ENCODE measurements at regions not wholly inside any gene's neighbourhood (a gene's known extent, or its start where the extent isn't known, plus 50 kb on each side); places are given as distances from the start of the nearest gene placed in this dataset.

DNA sequence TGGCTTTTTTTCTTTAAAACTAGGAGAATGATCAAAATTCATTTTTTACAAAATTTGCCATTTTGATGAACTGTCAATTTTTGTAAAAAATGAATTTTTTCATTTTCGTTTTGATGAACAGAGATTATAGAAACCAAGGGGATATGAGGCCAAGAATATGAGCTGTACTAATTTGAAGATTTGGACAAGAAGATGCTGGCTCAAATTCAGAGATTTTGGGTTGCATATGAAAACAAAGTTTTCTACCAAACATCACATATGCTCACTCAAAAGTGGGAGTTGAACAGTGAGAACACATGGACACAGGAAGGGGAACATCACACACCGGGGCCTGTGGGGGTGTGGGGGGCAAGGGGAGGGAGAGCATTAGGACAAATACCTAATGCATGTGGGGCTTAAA is 230.7 kb downstream of the SNAPC1 start (continued):
- TF ChIP-seq, protein P1, sequence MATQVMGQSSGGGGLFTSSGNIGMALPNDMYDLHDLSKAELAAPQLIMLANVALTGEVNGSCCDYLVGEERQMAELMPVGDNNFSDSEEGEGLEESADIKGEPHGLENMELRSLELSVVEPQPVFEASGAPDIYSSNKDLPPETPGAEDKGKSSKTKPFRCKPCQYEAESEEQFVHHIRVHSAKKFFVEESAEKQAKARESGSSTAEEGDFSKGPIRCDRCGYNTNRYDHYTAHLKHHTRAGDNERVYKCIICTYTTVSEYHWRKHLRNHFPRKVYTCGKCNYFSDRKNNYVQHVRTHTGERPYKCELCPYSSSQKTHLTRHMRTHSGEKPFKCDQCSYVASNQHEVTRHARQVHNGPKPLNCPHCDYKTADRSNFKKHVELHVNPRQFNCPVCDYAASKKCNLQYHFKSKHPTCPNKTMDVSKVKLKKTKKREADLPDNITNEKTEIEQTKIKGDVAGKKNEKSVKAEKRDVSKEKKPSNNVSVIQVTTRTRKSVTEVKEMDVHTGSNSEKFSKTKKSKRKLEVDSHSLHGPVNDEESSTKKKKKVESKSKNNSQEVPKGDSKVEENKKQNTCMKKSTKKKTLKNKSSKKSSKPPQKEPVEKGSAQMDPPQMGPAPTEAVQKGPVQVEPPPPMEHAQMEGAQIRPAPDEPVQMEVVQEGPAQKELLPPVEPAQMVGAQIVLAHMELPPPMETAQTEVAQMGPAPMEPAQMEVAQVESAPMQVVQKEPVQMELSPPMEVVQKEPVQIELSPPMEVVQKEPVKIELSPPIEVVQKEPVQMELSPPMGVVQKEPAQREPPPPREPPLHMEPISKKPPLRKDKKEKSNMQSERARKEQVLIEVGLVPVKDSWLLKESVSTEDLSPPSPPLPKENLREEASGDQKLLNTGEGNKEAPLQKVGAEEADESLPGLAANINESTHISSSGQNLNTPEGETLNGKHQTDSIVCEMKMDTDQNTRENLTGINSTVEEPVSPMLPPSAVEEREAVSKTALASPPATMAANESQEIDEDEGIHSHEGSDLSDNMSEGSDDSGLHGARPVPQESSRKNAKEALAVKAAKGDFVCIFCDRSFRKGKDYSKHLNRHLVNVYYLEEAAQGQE (IDR thresholded peaks at IDR 0.05) = no peak
- TF ChIP-seq, protein P2, sequence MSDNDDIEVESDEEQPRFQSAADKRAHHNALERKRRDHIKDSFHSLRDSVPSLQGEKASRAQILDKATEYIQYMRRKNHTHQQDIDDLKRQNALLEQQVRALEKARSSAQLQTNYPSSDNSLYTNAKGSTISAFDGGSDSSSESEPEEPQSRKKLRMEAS (IDR thresholded peaks at IDR 0.05) = no peak
- TF ChIP-seq GABPA (IDR thresholded peaks at IDR 0.05 in 1 of 2, conservative IDR thresholded peaks at IDR 0.05 in 1 of 2) (no peak), NR2F2 (IDR thresholded peaks at IDR 0.05) (no peak), HNF4A (conservative IDR thresholded peaks at IDR 0.05) (no peak)

DNA sequence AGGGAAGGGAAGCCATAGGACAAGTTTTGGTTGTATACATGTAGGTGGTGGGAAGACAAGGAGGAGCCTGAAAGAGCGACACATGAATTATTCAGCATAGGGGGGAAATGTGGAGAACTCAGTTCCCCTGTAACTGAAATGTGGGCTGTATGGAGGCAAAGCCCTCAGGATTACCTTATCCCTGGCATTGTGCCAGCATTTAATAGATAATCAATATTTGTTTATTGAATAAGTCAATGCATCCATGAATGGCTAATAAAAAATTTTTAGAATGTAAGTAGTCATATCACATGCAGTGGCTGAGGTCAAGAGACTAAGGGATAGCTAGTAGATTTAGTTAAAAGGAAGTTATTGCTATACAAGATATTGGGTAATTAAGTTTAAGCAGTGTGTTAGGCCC is 232.4 kb downstream of the SNAPC1 start:
- 96% methylated on average over 1 of the region's 1 CpG for WGBS

DNA sequence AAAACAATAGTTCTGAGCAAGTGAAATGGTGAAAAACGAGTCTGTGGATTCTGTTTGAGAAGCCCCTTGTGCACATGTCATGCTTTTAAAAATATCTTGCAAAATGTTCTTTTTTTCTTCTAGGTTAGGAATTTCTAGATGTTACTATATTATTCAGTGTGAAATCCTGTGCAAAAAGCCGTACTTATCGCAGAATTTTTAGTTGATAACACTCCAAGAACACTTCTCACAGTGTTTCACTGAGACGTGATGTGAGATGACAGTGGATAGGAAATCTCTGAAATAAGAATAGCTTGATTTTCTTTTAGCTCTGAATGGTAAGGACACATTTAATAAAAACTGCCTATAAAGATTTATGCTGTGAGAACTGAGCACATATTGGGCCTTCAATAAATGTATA is 234.5 kb downstream of the SNAPC1 start:
- Histone ChIP-seq H3K36me3 (ENCODE audit: control insufficient read depth in 4 of 4, insufficient read depth in 3 of 4, low read depth in 1 of 4, low read length in 3 of 4) (no peaks in the 10 kb centered on the region), H3K9ac (ENCODE audit: low read depth in 1 of 2, low read length in 2 of 2) (no peak overlapping the region), H3K4me1 (ENCODE audit: control insufficient read depth in 4 of 4, insufficient read depth in 4 of 4, low read length in 3 of 4) (no peaks in the 10 kb centered on the region), H3K4me3 (ENCODE audit: low read depth in 1 of 3, low read length in 3 of 3) (no peak overlapping the region), H3K9me3 (ENCODE audit: control insufficient read depth in 4 of 4, low read length in 3 of 4) (no peaks in the 10 kb centered on the region), H3K27ac (ENCODE audit: low read depth in 1 of 2, low read length in 2 of 2) (no peak overlapping the region), H3K27me3 (ENCODE audit: control insufficient read depth in 4 of 4, insufficient read depth in 4 of 4, low read length in 3 of 4) (peaks cover 0 to 5% (median 0%) of the 10 kb centered on the region in 4 donors)
- no peak for DNase-seq (ENCODE audit: low spot score)
- TF ChIP-seq HNF4A (conservative IDR thresholded peaks at IDR 0.05) (no peak), TAF1 (conservative IDR thresholded peaks at IDR 0.05) (no peak), NR2F2 (IDR thresholded peaks at IDR 0.05) (no peak), HNF4G (IDR thresholded peaks at IDR 0.05) (no peak), RXRA (IDR thresholded peaks at IDR 0.05) (no peak), RAD21 (IDR thresholded peaks at IDR 0.05) (no peak), YY1 (IDR thresholded peaks at IDR 0.05) (no peak), FOXA2 (IDR thresholded peaks at IDR 0.05) (no peak), JUND (IDR thresholded peaks at IDR 0.05) (no peak), FOXA1 (IDR thresholded peaks at IDR 0.05) (no peak), EGR1 (IDR thresholded peaks at IDR 0.05; ENCODE audit: low read depth in 2 of 2) (no peak)
- TF ChIP-seq, protein P3, sequence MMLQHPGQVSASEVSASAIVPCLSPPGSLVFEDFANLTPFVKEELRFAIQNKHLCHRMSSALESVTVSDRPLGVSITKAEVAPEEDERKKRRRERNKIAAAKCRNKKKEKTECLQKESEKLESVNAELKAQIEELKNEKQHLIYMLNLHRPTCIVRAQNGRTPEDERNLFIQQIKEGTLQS (IDR thresholded peaks at IDR 0.05) = no peak
- TF ChIP-seq, protein P4, sequence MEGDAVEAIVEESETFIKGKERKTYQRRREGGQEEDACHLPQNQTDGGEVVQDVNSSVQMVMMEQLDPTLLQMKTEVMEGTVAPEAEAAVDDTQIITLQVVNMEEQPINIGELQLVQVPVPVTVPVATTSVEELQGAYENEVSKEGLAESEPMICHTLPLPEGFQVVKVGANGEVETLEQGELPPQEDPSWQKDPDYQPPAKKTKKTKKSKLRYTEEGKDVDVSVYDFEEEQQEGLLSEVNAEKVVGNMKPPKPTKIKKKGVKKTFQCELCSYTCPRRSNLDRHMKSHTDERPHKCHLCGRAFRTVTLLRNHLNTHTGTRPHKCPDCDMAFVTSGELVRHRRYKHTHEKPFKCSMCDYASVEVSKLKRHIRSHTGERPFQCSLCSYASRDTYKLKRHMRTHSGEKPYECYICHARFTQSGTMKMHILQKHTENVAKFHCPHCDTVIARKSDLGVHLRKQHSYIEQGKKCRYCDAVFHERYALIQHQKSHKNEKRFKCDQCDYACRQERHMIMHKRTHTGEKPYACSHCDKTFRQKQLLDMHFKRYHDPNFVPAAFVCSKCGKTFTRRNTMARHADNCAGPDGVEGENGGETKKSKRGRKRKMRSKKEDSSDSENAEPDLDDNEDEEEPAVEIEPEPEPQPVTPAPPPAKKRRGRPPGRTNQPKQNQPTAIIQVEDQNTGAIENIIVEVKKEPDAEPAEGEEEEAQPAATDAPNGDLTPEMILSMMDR (IDR thresholded peaks at IDR 0.05; ENCODE audit: low read depth, low read length, missing input control) = no peak
- TF ChIP-seq, protein P2 (IDR thresholded peaks at IDR 0.05) = no peak
- TF ChIP-seq, protein P1 (IDR thresholded peaks at IDR 0.05) = no peak
- 70% methylated on average over 4 of the region's 4 CpGs for WGBS

More for the DNA sequence above, 232.4 kb downstream of the SNAPC1 start:
- DNase-seq (ENCODE audit: low spot score) = no peak
- Histone ChIP-seq H3K27me3 (ENCODE audit: control insufficient read depth in 4 of 4, insufficient read depth in 4 of 4, low read length in 3 of 4) (peaks cover 0 to 5% (median 0%) of the 10 kb centered on the region in 4 donors), H3K9me3 (ENCODE audit: control insufficient read depth in 4 of 4, low read length in 3 of 4) (no peaks in the 10 kb centered on the region), H3K27ac (ENCODE audit: low read depth in 1 of 2, low read length in 2 of 2) (no peak overlapping the region), H3K4me3 (ENCODE audit: low read depth in 1 of 3, low read length in 3 of 3) (no peak overlapping the region), H3K9ac (ENCODE audit: low read depth in 1 of 2, low read length in 2 of 2) (no peak overlapping the region), H3K36me3 (ENCODE audit: control insufficient read depth in 4 of 4, insufficient read depth in 3 of 4, low read depth in 1 of 4, low read length in 3 of 4) (no peaks in the 10 kb centered on the region), H3K4me1 (ENCODE audit: control insufficient read depth in 4 of 4, insufficient read depth in 4 of 4, low read length in 3 of 4) (no peaks in the 10 kb centered on the region)
- TF ChIP-seq HNF4G (IDR thresholded peaks at IDR 0.05) (no peak), NR2F2 (IDR thresholded peaks at IDR 0.05) (no peak)
